ENCODE measurements at regions not wholly inside any gene's neighbourhood (a gene's known extent, or its start where the extent isn't known, plus 50 kb on each side); places are given as distances from the start of the nearest gene placed in this dataset.

DNA sequence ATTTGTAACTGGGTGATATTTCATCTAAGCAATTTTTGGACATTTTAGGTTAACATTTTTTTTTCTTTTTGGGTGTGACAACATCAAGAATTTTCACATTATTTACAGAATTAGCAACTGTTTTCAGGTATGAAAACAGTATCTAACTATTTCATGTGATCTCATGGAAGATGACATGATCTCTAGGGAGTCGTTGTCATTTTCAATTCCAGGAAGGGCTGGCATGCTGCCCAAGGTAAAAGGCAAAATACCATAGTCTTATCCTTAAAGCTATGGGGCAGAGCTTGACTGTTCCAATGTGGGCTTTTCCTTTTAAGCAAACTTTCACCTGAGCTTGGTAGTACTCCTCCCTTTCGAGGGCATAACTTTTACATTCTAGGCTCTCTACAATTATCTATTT, 443.7 kb downstream of the DSEL start:
- TF ChIP-seq REST (IDR thresholded peaks at IDR 0.05; ENCODE audit: insufficient replicate concordance, low read depth): no peak
- TF ChIP-seq, protein P1, sequence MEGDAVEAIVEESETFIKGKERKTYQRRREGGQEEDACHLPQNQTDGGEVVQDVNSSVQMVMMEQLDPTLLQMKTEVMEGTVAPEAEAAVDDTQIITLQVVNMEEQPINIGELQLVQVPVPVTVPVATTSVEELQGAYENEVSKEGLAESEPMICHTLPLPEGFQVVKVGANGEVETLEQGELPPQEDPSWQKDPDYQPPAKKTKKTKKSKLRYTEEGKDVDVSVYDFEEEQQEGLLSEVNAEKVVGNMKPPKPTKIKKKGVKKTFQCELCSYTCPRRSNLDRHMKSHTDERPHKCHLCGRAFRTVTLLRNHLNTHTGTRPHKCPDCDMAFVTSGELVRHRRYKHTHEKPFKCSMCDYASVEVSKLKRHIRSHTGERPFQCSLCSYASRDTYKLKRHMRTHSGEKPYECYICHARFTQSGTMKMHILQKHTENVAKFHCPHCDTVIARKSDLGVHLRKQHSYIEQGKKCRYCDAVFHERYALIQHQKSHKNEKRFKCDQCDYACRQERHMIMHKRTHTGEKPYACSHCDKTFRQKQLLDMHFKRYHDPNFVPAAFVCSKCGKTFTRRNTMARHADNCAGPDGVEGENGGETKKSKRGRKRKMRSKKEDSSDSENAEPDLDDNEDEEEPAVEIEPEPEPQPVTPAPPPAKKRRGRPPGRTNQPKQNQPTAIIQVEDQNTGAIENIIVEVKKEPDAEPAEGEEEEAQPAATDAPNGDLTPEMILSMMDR (IDR thresholded peaks at IDR 0.05; ENCODE audit: insufficient read depth, low read length): no peak
- TF ChIP-seq POLR2AphosphoS5 (IDR thresholded peaks at IDR 0.05; ENCODE audit: low read depth): no peak
- TF ChIP-seq GABPA (IDR thresholded peaks at IDR 0.05; ENCODE audit: low read depth): no peak
- TF ChIP-seq SPI1 (IDR thresholded peaks at IDR 0.05; ENCODE audit: borderline replicate concordance, low read depth): no peak
